H1 (cell line): ENCODE measurements at regions not wholly inside any gene's neighbourhood (a gene's known extent, or its start where the extent isn't known, plus 50 kb on each side); places are given as distances from the start of the nearest gene placed in this dataset.

ENCODE experiments used
- ASH2L ChIP-seq: fragments of 200-600, 300-600 bp; sonication (generic); IDR thresholded peaks from one replicate; pipeline ENCODE4 v1.7.1; 2017; ENCODE audit warnings: low read length
- CEBPB ChIP-seq: IDR thresholded peaks from 2 replicates; pipeline ENCODE4 v1.6.1; 2012; ENCODE audit warnings: low read depth, low read length
- CREB1 ChIP-seq: IDR thresholded peaks from 2 replicates; pipeline ENCODE4 v1.6.1; 2012; ENCODE audit warnings: inconsistent platforms
- EP300 ChIP-seq, 2 experiments: IDR thresholded peaks; 1 replicate in 1 of 2; 2 replicates in 1 of 2; pipeline ENCODE4 v1.6.1; 2011 to 2012; ENCODE audit warnings: low read depth in 2 of 2, low read length in 2 of 2, mild to moderate bottlenecking in 2 of 2, borderline replicate concordance in 1 of 2, inconsistent platforms in 1 of 2, moderate library complexity in 1 of 2
- HDAC6 ChIP-seq: IDR thresholded peaks from one replicate; pipeline ENCODE4 v1.7.1; 2012; ENCODE audit warnings: low read depth, mild to moderate bottlenecking, inconsistent platforms, low read length, moderate library complexity
- JUN ChIP-seq: IDR thresholded peaks from 2 replicates; pipeline ENCODE4 v1.6.1; 2011; ENCODE audit warnings: low read depth, mild to moderate bottlenecking, improper control_type of control experiment, low read length
- MAFK ChIP-seq: IDR thresholded peaks from 2 replicates; pipeline ENCODE4 v1.6.1; 2012; ENCODE audit warnings: low read depth, mild to moderate bottlenecking, improper control_type of control experiment, low read length
- YY1 ChIP-seq: IDR thresholded peaks from 2 replicates; pipeline ENCODE4 v1.6.1; 2011; ENCODE audit warnings: low read depth, mild to moderate bottlenecking, low read length
- TF ChIP-seq, protein P1 (sequence below): IDR thresholded peaks from 2 replicates; pipeline ENCODE4 v1.6.1; 2012; ENCODE audit warnings: inconsistent platforms

DNA sequence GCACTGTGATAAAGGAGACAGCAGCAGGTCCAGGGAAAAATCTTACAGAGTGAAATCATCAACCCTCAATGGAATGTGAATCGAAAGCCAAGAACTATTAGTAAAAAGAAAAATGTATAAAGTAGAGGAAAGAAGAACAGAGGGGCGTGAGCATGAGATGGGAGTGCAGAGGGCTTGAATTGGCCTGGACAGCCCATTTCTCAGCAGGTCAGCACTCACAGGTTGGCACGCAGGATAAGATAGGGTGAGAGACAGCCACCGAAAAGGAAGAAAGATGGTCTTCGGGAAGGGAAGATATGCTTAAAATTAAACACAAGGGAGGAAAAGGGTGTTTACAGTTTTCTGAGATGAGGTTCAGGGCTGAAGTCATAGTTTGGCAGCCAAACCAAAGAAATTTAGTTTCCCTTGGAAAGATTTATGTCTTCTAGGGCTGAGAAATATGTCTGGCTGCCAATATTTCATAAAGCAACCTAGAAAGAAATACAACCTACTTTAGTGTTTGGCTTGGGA is 524.7 kb downstream of the SPATA31D1 start (continued):
- no peak for TF ChIP-seq CEBPB
- no peak for TF ChIP-seq EP300 (IDR thresholded peaks at IDR 0.05; ENCODE audit: borderline replicate concordance in 1 of 2, low read depth in 2 of 2, low read length in 2 of 2)
- TF ChIP-seq JUN = no peak
- TF ChIP-seq YY1 = no peak
- TF ChIP-seq ASH2L = no peak
- TF ChIP-seq, protein P1, sequence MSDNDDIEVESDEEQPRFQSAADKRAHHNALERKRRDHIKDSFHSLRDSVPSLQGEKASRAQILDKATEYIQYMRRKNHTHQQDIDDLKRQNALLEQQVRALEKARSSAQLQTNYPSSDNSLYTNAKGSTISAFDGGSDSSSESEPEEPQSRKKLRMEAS = no peak
- TF ChIP-seq CREB1 = no peak
- TF ChIP-seq MAFK = no peak
- TF ChIP-seq HDAC6 = no peak
